ENCODE measurements at regions not wholly inside any gene's neighbourhood (a gene's known extent, or its start where the extent isn't known, plus 50 kb on each side); places are given as distances from the start of the nearest gene placed in this dataset.

DNA sequence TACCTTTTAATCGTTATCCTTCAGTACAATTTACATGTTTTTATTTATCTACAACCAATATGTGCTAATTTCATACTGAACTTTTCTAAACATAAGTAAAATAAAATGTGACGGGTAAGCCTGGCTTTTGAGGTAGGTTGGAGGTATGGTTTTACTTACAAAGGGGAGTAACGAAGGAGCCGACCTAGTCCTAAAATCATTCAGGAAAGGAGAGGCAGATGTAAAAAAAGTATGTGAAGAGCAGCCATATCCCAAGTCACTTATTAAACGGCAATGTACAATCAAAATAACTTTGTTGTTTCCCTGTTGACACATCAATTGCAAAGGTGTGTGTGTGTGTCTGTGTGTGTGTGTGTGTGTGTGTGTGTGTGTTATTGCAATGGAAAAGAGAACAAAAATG lies 351.3 kb downstream of the CRPPA start:
- TF ChIP-seq, protein P1, sequence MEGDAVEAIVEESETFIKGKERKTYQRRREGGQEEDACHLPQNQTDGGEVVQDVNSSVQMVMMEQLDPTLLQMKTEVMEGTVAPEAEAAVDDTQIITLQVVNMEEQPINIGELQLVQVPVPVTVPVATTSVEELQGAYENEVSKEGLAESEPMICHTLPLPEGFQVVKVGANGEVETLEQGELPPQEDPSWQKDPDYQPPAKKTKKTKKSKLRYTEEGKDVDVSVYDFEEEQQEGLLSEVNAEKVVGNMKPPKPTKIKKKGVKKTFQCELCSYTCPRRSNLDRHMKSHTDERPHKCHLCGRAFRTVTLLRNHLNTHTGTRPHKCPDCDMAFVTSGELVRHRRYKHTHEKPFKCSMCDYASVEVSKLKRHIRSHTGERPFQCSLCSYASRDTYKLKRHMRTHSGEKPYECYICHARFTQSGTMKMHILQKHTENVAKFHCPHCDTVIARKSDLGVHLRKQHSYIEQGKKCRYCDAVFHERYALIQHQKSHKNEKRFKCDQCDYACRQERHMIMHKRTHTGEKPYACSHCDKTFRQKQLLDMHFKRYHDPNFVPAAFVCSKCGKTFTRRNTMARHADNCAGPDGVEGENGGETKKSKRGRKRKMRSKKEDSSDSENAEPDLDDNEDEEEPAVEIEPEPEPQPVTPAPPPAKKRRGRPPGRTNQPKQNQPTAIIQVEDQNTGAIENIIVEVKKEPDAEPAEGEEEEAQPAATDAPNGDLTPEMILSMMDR (IDR thresholded peaks at IDR 0.05), result no peak
- no peak for TF ChIP-seq SIN3A (IDR thresholded peaks at IDR 0.05; ENCODE audit: borderline replicate concordance, insufficient read depth, low read depth, low read length)

Measured in Panc1 (cell line).